Islet precursor cell (in vitro differentiated cells): ENCODE measurements at regions not wholly inside any gene's neighbourhood (a gene's known extent, or its start where the extent isn't known, plus 50 kb on each side); places are given as distances from the start of the nearest gene placed in this dataset.
"Not testable (repeated sequence)": the region's sequence is repeated elsewhere in the genome, so short reads cannot be mapped to it uniquely, and the experiment has no call there.

Experiments used
- DNase-seq: peaks from one replicate; pipeline ENCODE4 v3.0.0-alpha.2; 2018

DNA sequence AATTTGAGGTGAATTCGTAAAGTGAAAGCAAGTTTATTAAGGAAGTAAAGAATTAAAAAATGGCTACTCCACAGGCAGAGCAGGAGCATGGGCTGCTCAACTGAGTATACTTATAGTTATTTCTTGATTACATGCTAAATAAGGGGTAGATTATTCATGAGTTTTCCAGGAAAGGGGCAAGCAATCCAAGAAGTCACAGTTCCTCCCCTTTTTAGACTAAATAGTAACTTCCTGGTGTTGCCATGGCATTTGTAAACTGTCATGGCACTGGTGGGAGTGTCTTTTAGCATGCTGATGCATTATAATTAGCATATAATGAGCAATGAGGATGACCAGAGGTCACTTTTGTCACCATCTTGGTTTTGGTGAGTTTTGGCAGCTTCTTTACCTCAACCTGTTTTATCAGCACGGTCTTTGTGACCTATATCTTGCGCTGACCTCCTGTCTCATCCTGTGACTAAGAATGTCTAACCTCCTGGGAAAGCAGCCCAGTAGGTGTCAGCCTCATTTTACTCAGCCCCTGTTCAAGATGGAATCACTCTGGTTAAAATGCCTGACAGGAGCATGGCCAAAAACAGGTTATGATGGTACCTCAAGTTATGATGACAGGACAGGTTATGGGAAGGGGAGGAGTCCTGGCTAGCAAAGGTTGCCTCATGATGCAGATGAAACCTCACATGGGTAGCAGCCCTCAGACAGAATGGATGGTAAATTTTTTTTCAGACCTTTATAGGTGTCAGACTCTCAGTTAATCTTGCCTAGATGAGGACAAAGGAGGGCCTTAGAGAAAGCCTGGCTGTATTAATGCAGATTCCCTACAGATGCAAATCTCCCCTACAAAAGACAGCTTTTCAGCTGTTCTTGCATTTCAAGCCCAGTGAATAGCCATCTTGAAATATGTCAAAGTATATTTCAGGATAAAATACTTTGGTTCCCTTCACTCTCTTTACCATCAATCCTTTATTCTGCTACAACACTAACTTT, 49.7 kb downstream of the SIPA1L2 start:
- no peak for DNase-seq

GRCh38 chr1:232579466-232579865, 50.5 kb downstream of the SIPA1L2 start:
- DNase-seq = no peak

GRCh38 chr1:232578651-232579195, 51.2 kb downstream of the SIPA1L2 start:
- no peak for DNase-seq

- no peak for DNase-seq
These were observed 52.2 kb downstream of the SIPA1L2 start for GRCh38 chr1:232577772-232578171.

DNA sequence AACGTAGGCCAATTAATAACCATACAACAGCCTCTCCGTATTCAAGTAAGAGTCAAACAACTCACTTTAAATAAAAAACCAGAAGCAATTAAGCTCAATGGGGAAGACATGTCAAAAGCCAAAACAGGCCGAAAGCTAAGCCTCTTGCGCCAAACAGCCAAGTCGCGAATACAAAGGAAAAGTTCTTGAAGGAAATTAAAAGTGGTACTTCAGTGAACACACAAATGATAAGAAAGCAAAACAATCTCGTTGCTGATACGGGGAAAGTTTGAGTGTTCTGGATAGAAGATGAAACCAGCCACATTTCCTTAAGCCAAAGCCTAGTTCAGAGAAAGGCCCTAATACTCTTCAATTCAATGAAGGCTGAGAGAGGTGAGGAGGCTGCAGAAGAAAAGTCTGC, 53.4 kb downstream of the SIPA1L2 start:
- no peak for DNase-seq

GRCh38 chr1:232575763-232576040, 54.2 kb downstream of the SIPA1L2 start:
- DNase-seq = no peak

- no peak for DNase-seq
These were observed 54.8 kb downstream of the SIPA1L2 start for GRCh38 chr1:232574889-232575762.

DNA sequence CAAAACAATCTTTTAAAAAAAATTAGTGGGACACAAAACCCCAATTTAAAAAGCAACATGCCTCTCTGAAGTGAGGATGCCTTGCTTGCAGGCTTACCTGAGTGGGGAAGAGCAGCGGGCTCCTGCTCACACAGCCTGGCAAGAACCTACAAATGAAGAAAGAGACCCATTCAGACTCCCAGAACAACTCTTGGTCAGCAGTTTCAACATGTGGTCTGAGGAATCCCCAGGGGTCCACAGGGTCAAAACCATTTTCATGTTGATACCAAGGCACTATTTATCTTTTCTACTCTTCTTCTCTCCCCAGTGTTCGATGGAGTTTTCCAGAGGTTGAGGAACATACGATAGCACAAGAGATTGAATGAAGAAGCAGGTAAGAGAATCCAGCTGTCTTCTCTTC, 55.9 kb downstream of the SIPA1L2 start:
- no peak for DNase-seq

DNA sequence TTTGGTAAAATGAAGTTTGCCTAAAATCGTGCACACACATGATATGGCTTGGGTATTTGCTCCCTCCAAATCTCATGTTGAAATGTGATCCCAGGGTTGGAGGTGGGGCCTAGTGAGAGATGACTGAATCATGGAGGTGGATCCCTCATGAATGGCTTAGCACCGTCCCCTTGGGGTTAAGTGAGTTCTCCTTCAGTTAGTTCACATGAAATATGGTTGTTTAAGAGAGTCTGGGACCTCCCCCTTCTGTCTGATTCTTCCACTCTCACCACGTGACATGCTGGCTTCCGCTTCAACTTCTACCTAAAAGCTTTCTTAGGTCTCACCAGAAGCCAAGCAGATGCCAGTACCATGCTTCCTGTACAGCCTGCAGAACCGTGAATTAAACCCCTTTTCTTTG, 58.4 kb downstream of the SIPA1L2 start:
- no peak for DNase-seq

- DNase-seq = no peak
These were observed 59.9 kb downstream of the SIPA1L2 start for GRCh38 chr1:232570007-232570406.

GRCh38 chr1:232569554-232569921, 60.4 kb downstream of the SIPA1L2 start:
- not testable (repeated sequence) for DNase-seq

GRCh38 chr1:232568906-232569553, 60.9 kb downstream of the SIPA1L2 start:
- no peak for DNase-seq

- DNase-seq = no peak
These were observed 61.5 kb downstream of the SIPA1L2 start for GRCh38 chr1:232568331-232568852.

DNA sequence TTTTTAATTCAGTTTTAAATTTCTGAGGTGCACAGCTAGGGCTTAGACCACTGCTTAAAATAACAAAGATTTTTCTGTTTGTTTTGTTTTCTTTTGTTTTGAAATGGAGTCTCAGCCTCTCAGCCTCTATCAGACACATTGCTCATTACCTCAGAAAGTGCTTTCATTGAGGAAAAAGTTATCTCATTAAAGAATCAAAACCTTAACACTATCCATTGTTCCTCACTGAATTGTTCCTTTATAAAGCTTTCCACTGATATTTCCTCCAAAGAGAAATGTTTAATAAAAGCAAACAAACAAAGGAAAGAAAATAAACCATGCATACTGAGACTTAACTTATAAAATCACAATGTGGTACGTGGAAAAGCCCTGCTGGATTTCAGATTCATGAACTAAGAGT, 63.8 kb downstream of the SIPA1L2 start:
- DNase-seq = no peak

DNA sequence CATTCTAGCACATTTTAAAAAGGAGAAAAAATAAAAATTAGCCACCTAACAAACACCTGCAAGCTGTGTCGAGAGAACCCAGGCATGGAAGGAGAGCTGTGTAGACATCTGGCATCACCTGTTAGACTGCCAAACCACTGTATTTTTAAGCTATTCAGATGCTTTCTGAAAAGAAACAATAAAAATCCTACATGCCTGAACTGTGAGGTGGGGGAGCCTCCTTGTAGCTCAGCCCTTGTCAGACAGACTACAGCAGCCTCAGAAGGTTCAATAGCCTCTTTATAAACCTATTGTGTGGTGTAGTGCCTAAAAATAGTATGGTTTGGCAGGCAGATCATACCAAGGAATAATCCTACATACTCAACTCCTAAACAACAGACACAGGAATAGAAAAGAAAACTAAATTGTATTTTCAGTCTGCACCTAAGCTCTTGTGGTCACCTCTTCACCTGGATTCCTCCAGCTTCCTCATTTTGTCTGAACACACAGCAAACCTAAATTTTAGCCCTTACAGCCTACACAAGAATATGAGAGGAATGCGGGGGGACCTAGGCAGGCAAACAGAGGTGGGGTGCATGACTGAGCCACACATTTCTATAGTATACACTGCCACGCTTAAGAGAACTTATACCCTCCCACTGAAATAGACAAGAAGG, 67.0 kb downstream of the SIPA1L2 start:
- no peak for DNase-seq

DNA sequence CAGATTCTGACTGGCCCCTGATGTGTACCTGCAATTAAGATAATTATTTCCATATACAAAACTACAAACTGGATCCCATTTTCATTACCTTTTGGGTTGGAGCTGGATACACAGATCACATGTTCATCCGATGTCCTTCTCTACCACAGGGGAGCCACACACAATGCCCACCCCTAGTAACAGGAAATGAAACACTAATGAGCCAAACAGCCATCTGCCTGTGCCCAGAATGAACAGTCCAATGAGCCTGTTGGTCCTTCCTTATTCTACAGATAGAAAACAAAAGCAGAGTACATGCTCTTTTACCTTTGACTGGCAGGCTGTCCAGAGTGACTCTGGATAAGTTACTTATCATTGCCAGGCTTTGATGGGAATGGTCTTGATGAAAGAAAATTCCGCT, 68.6 kb downstream of the SIPA1L2 start:
- DNase-seq = no peak

- no peak for DNase-seq
These were observed 69.0 kb downstream of the SIPA1L2 start for GRCh38 chr1:232560940-232561339.

- no peak for DNase-seq
These were observed 71.0 kb downstream of the SIPA1L2 start for GRCh38 chr1:232558954-232559353.

DNA sequence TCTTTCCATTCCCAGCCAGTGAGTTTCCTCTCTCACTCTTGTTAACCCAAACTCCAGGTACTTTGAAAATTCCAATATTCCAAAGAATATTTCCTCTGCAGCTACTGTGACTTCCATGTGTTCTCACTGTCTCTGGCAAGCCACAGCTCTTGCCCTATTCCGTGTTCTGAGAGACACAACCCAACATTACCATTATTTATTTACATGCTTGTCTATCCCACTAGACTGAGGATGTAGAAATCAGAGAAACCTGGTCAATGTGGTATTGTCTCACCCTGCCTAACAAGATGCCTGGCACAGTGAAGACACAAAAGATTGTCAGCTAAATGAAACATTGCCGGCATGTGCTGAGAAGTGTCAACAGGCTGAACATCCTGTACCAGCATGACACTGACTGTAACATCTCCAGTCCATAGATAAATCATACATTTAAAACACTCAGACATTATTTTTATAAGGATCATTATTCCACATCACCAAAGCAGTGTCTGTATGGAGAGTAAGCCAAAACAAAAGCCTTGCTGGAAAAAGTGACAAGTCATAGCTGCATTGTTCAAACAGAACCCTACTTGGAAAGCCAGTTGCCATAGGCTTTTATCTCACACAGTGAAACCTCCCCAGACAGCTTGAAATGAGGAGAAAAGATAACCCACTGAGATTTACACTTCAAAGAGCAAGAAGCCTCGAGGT, 72.3 kb downstream of the SIPA1L2 start:
- DNase-seq = no peak

GRCh38 chr1:232557096-232557495, 72.8 kb downstream of the SIPA1L2 start:
- DNase-seq = no peak

DNA sequence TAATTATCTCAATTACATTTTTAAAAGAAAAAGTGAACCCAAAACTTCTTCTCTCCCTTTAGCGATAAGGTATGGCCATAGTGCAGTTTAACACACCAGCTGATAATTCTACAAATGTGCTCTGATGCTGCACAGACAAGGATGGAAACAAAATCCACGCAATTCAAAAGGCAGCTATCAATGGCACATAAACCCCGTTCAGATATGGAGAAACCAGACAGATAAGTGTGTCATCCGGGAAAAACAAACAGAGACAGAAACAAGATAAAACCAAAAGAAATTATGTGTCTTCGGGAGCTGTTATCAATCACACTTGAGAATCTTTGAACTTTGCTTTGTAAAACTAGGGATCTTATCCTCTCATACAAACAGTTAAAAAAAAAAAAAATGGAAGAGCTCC, 73.6 kb downstream of the SIPA1L2 start:
- no peak for DNase-seq
